ENCODE measurements at regions not wholly inside any gene's neighbourhood (a gene's known extent, or its start where the extent isn't known, plus 50 kb on each side); places are given as distances from the start of the nearest gene placed in this dataset.
"Not testable (repeated sequence)": the region's sequence is repeated elsewhere in the genome, so short reads cannot be mapped to it uniquely, and the experiment has no call there.

DNA sequence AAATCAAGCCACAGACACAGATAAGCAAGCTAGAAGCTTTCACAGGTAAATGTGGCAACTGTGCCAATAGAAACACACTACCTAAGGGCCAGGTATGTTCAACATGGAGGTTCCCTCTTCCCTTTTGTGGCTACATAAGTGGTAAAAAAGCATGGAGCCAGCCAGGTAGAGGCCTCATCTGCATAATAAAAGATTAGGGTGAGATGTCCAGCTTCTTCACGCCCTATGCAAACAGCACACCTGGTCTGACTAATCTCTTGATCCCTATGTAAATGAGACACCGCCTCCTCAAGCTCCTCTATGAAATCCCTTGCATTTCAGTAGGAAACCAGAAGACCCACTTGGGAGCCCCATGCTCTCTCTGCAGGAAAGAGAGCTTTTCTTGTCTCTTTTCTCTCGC is 282.2 kb downstream of the NEBL start:
- no peak for DNase-seq

DNA sequence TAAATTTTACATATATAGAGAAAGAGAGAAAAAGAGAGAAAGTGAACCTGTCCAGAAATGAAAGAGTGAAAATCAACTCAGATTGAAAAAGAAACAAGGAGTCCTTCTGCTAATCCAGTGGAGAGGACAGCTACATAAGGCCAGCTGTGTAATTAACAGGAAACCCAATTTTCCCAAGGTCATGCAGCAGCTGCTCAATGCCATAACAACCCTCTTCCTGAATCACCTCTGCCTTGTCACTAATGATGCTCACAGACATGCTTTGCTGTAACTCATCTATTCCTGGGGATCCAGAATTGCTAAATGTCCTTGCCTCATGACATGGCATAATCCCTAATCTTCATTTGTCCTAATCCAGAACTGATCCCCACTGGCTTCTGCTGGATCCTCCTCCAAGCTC is 288.6 kb downstream of the NEBL start:
- DNase-seq = no peak

DNA sequence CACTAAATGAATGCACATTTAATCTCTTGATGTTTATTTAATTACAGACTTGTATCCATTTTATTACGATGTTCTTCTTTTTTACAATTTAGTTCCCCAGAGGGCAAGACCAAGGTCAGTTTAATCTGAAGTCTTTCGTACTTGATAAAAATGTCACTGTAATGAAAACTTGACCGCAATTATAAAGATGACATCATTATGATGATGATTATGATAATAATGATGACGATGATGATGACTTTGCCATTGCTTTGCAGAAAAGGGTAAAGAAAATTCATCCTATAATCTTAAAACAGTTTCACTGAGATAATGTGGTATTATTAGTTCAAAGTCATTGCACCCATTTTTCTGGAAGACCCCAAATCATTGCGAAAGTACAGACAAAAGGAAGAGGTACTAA is 290.1 kb downstream of the NEBL start:
- no peak for DNase-seq

DNA sequence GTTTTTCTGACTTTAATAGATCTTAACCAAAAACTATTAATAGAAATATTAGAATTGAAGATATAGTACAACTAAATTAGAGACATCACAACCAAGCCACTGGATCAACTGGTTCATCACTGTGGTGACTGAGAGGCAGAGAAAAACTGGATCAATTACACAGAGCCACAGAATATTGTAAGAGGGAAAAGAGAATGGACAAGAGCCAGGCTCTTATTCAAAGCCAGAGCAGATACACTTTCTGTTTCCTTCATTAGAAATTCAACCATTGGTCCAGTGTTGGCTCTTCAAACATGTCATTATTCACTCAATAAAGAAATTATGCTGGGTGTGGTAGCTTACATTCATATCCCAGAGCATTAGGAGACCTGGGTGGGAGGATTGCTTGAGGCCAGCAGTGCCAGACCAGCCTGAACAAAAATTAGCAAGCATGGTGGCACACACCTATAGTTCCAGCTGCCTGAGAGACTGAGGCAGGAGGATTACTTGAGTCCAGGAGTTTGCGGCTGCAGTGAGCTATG is 295.1 kb downstream of the NEBL start:
- DNase-seq = no peak

DNA sequence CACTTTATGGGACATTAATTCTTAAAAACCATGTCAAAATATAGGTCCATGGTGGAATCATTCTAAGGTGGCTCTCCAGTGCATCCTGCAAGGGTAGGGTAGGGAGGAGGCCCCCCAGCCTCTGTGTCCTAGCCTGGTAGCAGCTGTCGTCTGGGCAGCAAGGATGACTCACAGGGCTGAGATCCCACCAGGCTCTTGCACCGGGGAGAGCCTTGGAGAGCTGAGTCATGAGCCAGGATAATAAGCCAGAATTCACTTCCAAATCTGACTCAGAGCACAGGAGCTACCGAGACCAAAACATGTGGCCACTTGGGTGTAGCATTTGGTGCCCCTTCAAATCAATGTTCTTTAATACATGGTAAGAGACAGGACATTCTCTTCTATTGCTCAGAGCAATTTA is 298.5 kb downstream of the NEBL start:
- peak in 4 of 14 donors; percentile 0 to 61 (median 20) for DNase-seq

DNA sequence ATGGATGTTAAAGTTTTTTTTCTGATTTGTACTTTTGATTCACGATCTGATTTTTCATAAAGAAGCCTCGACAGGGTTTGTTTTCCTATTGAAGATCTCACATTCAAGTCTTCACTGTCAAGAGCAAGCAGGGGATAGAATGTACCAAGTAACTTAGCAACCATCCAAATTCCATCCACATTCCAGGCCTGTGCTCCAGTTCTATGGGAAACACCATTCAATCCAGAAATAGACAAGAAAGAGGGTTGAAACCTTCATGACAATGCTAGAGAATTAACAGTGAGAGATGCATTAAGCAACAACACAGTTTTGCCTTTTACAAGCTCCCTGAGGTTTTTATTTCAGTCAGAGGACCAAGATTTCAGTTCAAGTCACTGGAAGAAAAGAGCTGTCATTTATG is 300.2 kb downstream of the NEBL start:
- no peak for DNase-seq

DNA sequence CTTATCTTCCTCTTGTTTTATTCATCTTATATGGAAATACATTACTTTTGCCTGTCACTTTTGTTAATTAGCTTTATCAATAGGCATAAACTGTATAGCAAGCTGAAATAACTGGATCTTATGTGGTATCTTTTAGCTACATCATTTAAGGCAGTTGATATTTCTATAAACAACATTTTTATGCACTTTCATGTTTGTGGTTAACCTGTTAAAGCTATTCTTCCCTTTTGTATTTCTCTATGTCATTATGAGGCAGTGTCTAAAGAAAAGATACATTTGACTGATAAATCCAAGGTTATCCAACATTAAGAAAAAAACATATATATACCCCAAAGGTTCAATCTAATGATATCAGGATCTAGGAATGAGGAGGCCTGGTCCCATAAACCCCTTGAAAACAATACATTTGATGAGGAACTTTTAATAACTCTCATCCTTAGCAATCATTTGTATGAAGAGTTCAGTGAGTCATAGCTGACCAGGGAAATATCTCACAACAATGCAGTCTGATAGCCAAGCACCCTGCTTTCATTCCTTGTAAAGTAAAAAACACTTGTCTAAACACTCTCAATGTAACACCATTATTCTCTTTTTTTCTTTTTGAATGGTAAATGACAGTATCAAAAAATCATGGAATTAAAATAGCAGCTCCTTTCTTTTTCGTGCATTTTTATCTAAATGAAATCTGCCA is 300.9 kb downstream of the NEBL start:
- DNase-seq = no peak

DNA sequence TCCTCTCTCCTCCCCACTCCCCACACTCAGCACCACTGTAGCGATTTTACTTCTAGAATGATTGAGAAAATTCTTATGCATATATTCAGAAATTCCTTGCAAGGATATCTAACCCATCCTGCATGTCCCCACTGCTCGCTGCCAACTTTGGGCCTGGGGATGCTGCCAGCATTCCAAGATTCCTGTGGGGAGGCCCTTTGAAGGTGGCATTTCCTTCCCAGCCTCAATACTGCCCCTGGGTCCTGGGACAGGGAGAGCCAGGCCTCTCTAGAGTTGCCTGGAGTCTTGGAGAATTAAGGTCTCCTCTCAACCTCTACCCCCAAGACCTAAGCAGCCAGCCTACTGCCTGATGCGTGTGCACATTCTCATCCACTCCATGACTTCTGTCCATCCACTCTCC is 303.5 kb downstream of the NEBL start:
- DNase-seq = no peak

DNA sequence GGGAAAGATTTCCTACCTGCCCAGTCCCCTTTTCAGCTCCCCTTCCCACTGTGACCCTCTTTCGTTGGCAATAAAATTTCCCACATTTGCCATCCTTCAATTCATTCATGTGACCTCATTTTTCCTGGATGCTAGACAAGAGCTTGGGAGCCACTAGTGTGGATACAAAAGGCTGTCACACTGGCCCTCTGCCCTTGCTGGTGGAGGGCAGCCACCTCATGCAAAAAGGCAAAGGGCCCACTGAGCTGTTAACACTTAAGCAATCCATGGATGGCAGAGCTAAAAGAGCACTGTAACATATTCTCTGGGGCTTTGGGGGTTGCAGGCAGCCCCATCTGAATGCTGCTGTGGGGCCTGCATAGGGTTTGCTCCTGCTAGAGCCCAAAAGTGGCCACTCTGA is 315.1 kb downstream of the NEBL start:
- peak in 3 of 14 donors; percentile 3 to 28 (median 9) for DNase-seq

DNA sequence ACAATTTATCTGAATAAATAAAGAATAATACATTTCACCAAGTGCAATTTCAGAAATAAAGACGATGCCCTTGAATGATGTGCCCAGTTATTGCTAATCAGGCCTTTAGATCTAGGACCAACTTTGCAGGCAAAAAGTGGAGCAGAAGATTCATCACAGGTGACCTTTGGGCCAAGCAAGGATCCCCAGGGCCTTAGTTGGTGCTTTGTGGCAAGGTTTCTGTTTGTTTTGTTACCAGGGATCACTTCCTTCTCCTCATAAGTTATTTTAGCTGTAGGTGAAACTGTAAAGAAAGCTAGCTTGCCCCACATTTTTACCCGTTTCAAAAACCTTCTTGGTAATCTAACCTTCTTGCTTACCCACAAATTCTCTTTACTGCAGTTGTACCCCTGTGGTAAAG is 323.2 kb downstream of the NEBL start:
- DNase-seq = no peak

DNA sequence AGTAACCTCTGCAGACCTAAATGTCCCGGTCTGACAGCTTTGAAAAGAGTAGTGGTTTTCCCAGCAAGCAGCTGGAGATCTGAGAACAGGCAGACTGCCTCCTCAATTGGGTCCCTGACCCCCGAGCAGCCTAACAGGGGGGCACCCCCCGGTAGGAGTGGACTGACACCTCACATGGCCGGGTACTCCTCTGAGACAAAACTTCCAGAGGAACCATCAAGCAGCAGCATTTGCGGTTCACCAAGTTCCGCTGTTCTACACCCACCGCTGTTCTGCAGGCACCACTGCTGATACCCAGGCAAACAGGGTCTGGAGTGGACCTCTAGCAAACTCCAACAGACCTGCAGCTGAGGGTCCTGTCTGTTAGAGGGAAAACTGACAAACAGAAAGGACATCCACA is 341.1 kb downstream of the NEBL start:
- DNase-seq = not testable (repeated sequence)

DNA sequence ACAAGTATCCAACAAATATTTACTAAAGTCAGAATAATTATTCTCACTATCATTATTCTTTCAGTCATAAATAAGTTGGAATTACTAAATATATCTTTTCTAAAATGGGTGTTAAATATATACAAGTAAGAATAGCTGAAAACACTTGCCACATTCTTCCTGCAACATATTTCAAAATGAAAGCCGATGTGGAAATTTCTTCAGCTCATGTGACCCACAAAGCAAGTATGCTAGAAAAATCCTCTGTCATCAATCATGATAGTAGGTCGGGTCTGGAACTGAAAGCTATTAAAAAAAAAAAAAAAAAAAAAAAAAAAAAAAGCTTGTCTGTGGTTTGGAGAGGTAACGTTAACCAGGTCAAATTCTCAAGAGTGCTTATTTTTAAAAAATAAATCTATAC is 344.7 kb downstream of the NEBL start:
- DNase-seq = no peak

DNA sequence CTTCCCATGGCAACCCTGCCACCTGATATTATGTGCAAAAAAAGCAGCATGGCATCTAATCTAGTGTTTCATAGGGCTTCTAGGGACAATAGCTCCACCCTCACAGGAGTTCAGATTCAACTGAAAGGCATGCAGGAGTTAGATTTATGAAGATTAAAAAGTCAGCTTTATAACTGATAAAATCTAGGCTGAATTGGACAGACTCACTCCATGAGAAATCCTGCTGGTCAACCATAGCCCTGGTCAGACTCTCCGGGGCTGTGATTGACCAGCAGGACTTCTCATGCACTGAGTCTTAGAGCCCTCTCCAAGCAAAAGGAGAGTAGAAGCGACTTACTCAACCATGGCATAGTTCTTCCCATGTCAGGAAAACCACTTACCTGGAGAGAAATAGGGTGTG is 345.4 kb downstream of the NEBL start:
- DNase-seq = no peak

DNA sequence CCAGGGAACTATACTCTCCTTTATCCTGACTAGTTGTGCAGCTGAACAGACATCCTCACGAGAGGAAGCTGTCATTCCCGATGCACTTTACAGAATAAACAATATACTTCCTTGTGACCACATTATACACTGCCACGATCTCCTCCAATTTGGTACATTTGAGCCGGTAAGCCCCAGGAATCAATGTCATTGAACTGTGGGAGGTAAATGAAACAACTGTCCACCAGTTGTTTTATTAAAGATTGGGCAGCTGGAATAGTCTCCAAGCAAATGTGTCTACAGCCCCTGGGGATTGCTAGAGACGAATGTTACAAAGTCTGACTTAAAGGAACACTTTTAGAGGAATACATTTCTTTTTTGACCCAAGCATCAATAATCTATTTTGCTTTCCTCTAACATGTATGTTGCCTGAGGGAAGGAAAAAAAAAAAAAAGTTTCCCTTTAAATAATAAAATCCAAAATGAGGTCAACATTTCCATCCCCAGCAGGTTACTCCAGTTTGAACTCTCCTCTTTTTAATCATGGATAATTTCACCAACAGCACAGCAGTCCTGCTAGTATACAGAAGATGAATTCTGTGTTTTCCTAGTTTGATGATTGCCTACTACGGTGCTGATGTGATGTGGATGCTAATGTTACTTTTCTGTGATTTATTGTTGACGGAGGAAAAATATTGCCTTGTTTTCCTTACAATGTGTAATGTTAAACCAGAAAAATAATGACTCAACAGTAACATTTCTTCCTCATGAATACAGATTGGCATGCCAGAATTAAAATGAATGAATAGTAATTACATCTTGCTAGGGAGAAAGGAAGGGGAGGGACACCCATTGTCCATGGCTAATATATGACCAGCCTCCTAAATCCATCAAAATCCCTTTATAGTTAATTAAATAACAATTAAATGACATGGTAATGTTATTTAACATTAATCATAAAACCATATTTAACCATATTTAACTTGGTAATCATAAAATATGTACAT is 360.9 kb downstream of the NEBL start:
- no peak for DNase-seq

DNA sequence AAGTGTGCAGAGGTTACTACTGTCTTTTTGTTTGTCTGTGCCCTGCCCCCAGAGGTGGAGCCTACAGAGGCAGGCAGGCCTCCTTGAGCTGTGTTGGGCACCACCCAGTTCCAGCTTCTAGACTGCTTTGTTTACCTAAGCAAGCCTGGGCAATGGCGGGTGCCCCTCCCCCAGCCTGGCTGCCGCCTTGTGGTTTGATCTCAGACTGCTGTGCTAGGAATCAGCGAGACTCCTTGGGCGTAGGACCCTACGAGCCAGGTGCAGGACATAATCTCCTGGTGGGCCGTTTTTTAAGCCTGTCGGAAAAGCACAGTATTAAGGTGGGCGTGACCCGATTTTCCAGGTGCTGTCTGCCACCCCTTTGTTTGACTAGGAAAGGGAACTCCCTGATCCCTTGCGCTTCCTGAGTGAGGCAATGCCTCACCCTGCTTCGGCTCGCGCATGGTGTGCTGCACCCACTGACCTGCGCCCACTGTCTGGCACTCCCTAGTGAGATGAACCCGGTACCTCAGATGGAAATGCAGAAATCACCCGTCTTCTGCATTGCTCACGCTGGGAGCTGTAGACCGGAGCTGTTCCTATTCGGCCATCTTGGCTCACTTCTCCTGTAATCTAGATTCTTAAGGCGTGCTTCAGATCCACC is 365.7 kb downstream of the NEBL start:
- not testable (repeated sequence) for DNase-seq

DNA sequence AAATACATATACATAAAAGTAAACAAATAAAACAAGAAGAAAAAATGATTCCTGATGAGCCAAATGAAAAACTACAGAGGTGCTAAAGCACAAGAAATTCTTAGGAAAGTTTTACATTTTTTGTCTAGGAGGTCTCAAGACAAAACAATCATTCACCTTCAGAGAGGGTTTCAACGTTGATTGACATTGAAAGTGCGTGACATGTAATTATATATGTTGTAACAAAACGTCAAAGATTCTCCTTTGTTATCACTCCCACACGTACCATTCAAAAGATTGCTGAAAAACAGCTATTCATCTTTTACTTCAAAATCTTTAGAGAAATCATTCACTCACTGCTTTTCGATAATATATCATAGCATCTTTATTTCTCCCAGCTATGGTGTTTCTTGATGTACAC is 375.9 kb downstream of the NEBL start:
- DNase-seq = no peak

DNA sequence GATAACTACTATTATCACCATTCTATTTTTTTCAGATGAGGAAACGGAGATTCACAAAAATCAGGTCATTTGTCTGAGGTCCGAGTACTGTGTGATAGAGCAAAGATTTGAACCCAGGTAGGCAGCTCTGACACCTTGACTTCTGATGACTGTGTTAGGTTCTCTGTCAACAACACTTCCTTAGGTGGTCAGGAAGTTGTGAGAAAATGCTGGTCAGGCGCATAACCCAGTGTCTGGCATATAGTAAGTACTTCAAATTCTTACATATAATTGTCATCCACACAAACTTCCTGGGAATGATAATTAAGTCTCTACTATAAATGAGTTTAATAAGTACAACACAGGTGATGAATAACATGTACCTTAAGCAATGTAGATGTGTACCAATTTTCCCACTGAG is 381.5 kb downstream of the NEBL start:
- no peak for DNase-seq

DNA sequence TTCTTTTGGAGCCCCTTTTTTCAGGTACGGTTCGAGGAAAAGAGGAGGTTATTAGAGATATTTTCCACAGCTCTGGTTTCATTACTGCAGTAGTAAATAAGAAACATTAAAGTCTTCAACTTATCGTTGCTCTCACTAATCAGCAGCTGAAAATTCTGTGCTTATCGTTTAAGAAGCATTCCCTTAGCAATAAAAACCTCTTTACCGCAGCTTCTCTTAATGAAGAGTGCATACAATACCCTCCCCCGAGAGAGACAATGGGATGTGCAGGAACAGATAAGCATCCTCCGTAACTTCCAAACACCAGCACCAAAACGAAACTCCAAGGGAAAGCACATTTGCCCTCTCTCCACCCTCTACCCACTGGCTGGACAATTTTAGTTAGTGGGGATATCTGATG is 384.5 kb downstream of the NEBL start:
- DNase-seq = no peak

DNA sequence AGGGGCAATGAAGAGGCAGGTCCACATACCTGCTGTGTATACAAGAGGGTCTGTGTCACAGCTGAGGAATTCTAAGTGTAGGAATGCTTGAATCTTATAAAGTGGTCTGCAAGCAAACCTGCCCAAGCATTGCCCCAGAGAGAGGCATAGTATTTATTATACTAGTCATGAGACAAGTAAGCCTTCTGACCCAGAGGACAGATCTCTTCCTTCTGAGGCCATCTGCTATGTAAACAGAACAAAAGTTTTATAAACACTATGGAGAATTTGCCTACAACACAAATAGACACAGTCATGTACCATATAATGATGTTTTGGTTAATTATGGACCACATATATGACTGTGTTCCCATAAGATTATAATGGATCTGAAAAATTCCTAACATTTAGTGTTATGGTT is 388.2 kb downstream of the NEBL start:
- no peak for DNase-seq

DNA sequence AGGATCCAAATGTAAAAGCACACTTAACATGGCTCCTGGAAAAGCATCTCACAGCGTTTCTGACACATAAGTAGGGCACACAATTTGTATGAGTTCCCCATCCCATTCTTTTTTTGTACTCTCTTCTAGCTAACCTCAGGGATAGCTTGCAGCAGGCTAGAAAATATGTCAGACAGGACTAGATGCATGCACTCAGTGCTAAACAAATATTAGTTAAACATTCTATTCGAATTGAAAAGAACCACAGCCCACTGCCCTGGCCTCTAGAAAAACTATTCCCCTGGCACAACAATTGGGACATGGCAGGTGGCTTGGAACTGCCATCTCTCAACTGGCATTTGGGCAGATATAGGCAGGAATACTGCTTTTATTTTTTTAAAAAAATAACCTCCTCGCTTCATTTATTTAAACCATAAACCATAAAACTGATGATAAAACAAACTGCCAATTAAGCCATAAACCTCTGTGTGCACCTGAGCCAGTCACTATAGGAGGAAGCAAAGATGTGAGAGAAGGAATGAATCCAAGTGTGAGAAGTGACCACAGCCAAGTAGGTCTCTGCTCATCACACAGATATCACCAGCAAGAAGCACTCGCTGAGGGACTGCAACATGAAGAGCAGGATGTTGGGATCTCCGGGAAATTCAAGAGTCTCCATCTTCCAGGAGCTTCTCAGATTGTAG is 394.1 kb downstream of the NEBL start:
- no peak for DNase-seq

DNA sequence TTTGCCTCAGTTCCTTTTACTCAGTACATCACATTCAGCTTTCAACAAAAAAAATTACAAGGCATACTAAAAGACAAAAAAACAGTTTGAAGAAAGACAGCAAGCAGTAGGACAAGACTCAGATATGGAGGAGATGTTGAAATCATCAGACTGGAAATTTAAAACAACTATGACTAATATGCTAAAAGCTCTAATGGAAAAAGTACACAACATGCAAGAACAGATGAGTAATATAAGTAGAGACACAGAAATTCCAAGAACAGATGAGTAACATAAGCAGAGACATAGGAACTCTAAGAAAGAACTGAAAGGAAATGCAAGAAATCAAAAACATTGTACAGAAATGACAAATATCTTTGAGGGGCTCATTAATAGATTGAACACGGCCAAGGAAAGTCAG is 402.6 kb downstream of the NEBL start:
- DNase-seq = no peak

DNA sequence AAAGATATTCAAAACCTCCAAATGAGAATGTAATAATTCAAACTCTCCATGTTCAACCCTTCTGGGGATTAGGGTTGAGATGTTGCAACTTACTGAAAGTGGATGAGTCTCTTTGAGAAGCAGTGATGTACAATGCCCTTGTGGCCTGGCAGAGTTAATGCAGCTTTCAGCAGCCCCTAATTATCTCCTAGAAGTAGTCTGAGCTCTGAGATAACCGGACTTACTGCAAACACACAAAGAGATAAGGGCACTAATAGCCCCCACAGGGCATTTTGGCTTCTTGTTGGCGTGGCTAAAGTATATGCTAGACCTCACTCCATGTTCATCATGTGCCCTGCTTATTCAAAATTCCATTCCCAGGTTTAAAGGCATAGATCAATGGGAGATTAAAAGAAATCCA is 404.7 kb downstream of the NEBL start:
- DNase-seq = no peak

DNA sequence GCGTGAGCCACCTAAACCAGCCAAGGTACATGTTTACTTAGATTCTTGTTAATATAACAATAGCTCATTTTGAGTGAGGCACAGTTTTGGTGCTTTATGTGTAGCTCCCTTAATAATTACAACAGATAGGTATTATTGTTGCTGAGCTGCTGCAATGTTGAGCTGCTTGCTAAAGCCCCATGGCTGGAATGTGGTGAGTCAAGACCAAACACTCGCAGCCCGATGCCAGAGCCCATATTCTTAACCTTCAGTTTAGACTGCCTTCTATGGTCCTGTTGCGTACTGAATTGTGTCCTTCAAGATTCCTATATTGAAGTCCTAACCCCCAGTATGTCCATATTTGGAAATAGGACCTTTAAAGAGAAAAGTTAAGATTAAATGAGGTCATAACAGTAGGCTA is 407.1 kb downstream of the NEBL start:
- DNase-seq = no peak

Measured in C1 segment of cervical spinal cord (tissue), 14 donors.